Body of pancreas (tissue), 4 donors: ENCODE measurements at regions not wholly inside any gene's neighbourhood (a gene's known extent, or its start where the extent isn't known, plus 50 kb on each side); places are given as distances from the start of the nearest gene placed in this dataset.

Experiments used
- POLR2A ChIP-seq, 3 donors: fragments of 450-650 bp; IDR thresholded peaks; one replicate each; pipeline ENCODE4 v1.6.1; 2016; ENCODE audit warnings: antibody characterized with exemption in 3 of 3, mild to moderate bottlenecking in 2 of 3
- TF ChIP-seq, protein P1 (sequence below), 7 experiments: fragments of 450-650 bp in 4 of 7; fragments of 200-600 bp in 3 of 7; sonication (generic) in 3 of 7; IDR thresholded peaks; one replicate each; pipeline ENCODE4 v1.5.1; 2016 to 2019; ENCODE audit warnings: antibody characterized with exemption in 7 of 7

DNA sequence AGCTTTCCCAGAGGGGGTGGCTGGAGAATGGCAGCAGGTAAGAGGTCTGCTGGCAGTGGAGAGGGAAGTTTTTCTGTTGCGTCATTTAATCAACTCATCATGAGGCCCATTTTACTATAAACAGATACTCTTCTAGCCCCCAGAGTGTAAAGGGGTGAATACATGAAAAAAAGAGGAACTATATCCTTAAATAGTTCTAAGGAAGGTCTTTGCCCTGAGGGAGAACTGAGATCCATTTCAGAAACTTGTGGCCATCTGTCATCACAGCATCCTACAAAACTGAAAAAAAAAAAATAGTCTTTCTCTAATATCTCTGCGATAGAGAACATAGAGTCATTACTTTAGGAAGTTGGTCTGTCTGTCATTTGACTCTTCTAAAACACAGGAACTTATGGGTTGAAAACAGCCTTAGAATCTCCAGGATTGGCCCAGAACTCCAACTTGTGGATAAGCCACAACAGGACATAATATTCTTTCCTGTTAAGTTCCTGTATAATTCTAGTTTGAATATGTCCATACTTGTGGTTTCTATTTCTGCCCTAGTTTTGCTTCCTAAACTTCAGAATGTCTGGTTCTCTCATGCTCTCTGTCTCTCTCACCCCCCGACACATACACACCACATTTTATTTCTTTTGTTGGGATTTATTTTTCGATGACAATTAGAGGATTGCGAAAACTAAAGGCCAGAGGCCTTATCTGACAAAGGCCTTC is 238.5 kb upstream of the PIK3R1 start:
- TF ChIP-seq, protein P1, sequence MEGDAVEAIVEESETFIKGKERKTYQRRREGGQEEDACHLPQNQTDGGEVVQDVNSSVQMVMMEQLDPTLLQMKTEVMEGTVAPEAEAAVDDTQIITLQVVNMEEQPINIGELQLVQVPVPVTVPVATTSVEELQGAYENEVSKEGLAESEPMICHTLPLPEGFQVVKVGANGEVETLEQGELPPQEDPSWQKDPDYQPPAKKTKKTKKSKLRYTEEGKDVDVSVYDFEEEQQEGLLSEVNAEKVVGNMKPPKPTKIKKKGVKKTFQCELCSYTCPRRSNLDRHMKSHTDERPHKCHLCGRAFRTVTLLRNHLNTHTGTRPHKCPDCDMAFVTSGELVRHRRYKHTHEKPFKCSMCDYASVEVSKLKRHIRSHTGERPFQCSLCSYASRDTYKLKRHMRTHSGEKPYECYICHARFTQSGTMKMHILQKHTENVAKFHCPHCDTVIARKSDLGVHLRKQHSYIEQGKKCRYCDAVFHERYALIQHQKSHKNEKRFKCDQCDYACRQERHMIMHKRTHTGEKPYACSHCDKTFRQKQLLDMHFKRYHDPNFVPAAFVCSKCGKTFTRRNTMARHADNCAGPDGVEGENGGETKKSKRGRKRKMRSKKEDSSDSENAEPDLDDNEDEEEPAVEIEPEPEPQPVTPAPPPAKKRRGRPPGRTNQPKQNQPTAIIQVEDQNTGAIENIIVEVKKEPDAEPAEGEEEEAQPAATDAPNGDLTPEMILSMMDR (IDR thresholded peaks at IDR 0.05) = no peak
- no peak for TF ChIP-seq POLR2A (IDR thresholded peaks at IDR 0.05)
